SK-N-SH (cell line): ENCODE measurements at regions not wholly inside any gene's neighbourhood (a gene's known extent, or its start where the extent isn't known, plus 50 kb on each side); places are given as distances from the start of the nearest gene placed in this dataset.

Experiments used
- CTCF ChIA-PET: fragments of 300-600, 350-600 bp; formaldehyde crosslinking; extraction: SDS; loops from one replicate; lab custom pipeline; 2021; lab: Yijun Ruan, JAX
- POLR2A ChIA-PET: fragments of 350-600 bp; sonication (Branson Sonifier 250); formaldehyde crosslinking; extraction: SDS; loops from one replicate; lab custom pipeline; 2020; ENCODE audit warnings: antibody characterized with exemption, inconsistent platforms; lab: Yijun Ruan, JAX
- DNase-seq: peaks from one replicate; pipeline ENCODE4 v3.0.0; 2012
- H2AFZ ChIP-seq: fragments of 200-600 bp; sonication (generic); 2 replicates; pipeline ENCODE4 v1.8.1; 2016; ENCODE audit warnings: antibody characterized with exemption, mild to moderate bottlenecking, low read depth
- H3F3A ChIP-seq: fragments of 200-600 bp; sonication (generic); replicated peaks from 2 replicates; pipeline ENCODE3; 2016; ENCODE audit warnings: antibody characterized with exemption, mild to moderate bottlenecking; ENCODE audit not compliant: insufficient read depth
- H3K27ac ChIP-seq, 2 experiments: fragments of 200-500 bp in 1 of 2; fragments of 200-600 bp in 1 of 2; sonication (Bioruptor generic) in 1 of 2; sonication (generic), shearing (Covaris generic) in 1 of 2; 2 replicates each; pipeline versions ENCODE4 v1.5.1 to v1.6.1; 2014 to 2016; ENCODE audit warnings: low read depth in 2 of 2, inconsistent platforms in 1 of 2, low read length in 1 of 2, mild to moderate bottlenecking in 1 of 2, mixed read lengths in 1 of 2
- H3K27me3 ChIP-seq: fragments of 200-600 bp; sonication (generic), shearing (Covaris generic); 2 replicates; pipeline ENCODE4 v1.6.1; 2016; ENCODE audit warnings: mixed run types; ENCODE audit not compliant: insufficient read depth
- H3K36me3 ChIP-seq, 2 experiments: fragments of 200-500 bp in 1 of 2; fragments of 200-600 bp in 1 of 2; sonication (Bioruptor generic) in 1 of 2; sonication (generic) in 1 of 2; replicated peaks in 1 of 2; 2 replicates each; pipeline versions ENCODE3 to v1.5.1; 2014 to 2016; ENCODE audit warnings: low read length in 1 of 2, mild to moderate bottlenecking in 1 of 2; ENCODE audit not compliant: insufficient read depth in 2 of 2, control insufficient read depth in 1 of 2
- H3K4me1 ChIP-seq, 2 experiments: fragments of 200-500 bp in 1 of 2; fragments of 200-600 bp in 1 of 2; sonication (Bioruptor generic) in 1 of 2; sonication (generic), shearing (Covaris generic) in 1 of 2; 2 replicates each; pipeline versions ENCODE4 v1.5.1 to v1.6.1; 2014 to 2016; ENCODE audit warnings: low read depth in 1 of 2, low read length in 1 of 2, mixed run types in 1 of 2; ENCODE audit not compliant: insufficient read depth in 2 of 2, control insufficient read depth in 1 of 2
- H3K4me2 ChIP-seq: fragments of 200-600 bp; sonication (generic), shearing (Covaris generic); 2 replicates; pipeline ENCODE4 v1.6.1; 2017; ENCODE audit warnings: mixed run types
- H3K4me3 ChIP-seq, 2 experiments: fragments of 200-500 bp in 1 of 2; fragments of 200-600 bp in 1 of 2; sonication (Bioruptor generic) in 1 of 2; sonication (generic), shearing (Covaris generic) in 1 of 2; 2 replicates each; pipeline versions ENCODE4 v1.5.1 to v1.8.1; 2014 to 2016; ENCODE audit warnings: low read depth in 2 of 2, inconsistent platforms in 1 of 2, low read length in 1 of 2, mild to moderate bottlenecking in 1 of 2, mixed read lengths in 1 of 2, moderate library complexity in 1 of 2
- H3K79me2 ChIP-seq: fragments of 200-600 bp; sonication (generic); 2 replicates; pipeline ENCODE4 v1.8.1; 2017; ENCODE audit warnings: mild to moderate bottlenecking; ENCODE audit not compliant: insufficient read depth
- H3K9ac ChIP-seq: fragments of 200-600 bp; sonication (generic); 2 replicates; pipeline ENCODE4 v1.6.1; 2017; ENCODE audit warnings: mixed run types
- H3K9me2 ChIP-seq: fragments of 200-600 bp; sonication (generic); 2 replicates; pipeline ENCODE4 v1.6.1; 2017; ENCODE audit warnings: mixed run types
- H3K9me3 ChIP-seq: fragments of 200-600 bp; sonication (generic); 2 replicates; pipeline ENCODE4 v1.6.1; 2017; ENCODE audit warnings: mixed run types, mild to moderate bottlenecking, moderate library complexity
- H4K20me1 ChIP-seq: fragments of 200-600 bp; sonication (generic); 2 replicates; pipeline ENCODE4 v1.6.1; 2017; ENCODE audit warnings: mild to moderate bottlenecking, mixed run types; ENCODE audit not compliant: insufficient read depth
- CHD2 ChIP-seq: fragments of 150-350 bp; IDR thresholded peaks from 2 replicates; pipeline ENCODE4 v1.6.1; 2018; ENCODE audit warnings: low read length; ENCODE audit not compliant: partially characterized antibody
- ELF1 ChIP-seq: IDR thresholded peaks from 2 replicates; pipeline ENCODE4 v1.4.0; 2012
- FOXJ3 ChIP-seq: sonication (generic); formaldehyde crosslinking; IDR thresholded peaks from 2 replicates; pipeline ENCODE4 v1.5.1; 2020; ENCODE audit warnings: mild to moderate bottlenecking, missing genetic modification reagents
- GABPA ChIP-seq: IDR thresholded peaks from 2 replicates; pipeline ENCODE4 v1.4.0; 2012; ENCODE audit warnings: low read depth, mild to moderate bottlenecking
- GATA2 ChIP-seq: sonication (generic); formaldehyde crosslinking; IDR thresholded peaks from 2 replicates; pipeline ENCODE4 v1.5.0; 2020; ENCODE audit warnings: mild to moderate bottlenecking, missing genetic modification reagents
- MAX ChIP-seq: IDR thresholded peaks from 2 replicates; pipeline ENCODE4 v1.4.0; 2012; ENCODE audit warnings: low read depth
- POLR2AphosphoS5 ChIP-seq: IDR thresholded peaks from 2 replicates; pipeline ENCODE4 v1.6.1; 2012; ENCODE audit warnings: low read depth, low read length
- RCOR1 ChIP-seq: fragments of 150-350 bp; IDR thresholded peaks from 2 replicates; pipeline ENCODE4 v1.6.1; 2017; ENCODE audit warnings: antibody characterized with exemption, low read length
- REST ChIP-seq: IDR thresholded peaks from 2 replicates; pipeline ENCODE4 v1.6.1; 2012; ENCODE audit warnings: mild to moderate bottlenecking, low read depth, low read length, moderate library complexity
- RXRA ChIP-seq: IDR thresholded peaks from 2 replicates; pipeline ENCODE4 v1.4.0; 2012; ENCODE audit warnings: low read depth, mild to moderate bottlenecking, borderline replicate concordance
- TAF1 ChIP-seq: IDR thresholded peaks from 2 replicates; pipeline ENCODE4 v1.6.1; 2012; ENCODE audit warnings: low read depth, mild to moderate bottlenecking, low read length, moderate library complexity, borderline replicate concordance
- TEAD4 ChIP-seq: IDR thresholded peaks from 2 replicates; pipeline ENCODE4 v1.4.0; 2012; ENCODE audit warnings: mild to moderate bottlenecking, borderline replicate concordance; ENCODE audit not compliant: insufficient read depth
- USF1 ChIP-seq: IDR thresholded peaks from 2 replicates; pipeline ENCODE4 v1.4.0; 2012; ENCODE audit warnings: low read depth, borderline replicate concordance
- YY1 ChIP-seq: IDR thresholded peaks from 2 replicates; pipeline ENCODE4 v1.4.0; 2012; ENCODE audit warnings: low read depth, mild to moderate bottlenecking
- WGBS: methylation state at CpG from one replicate; pipeline ENCODE4 v1.1.6; 2017; ENCODE audit warnings: low lambda C conversion rate; 5-methylcytosine and 5-hydroxymethylcytosine counted together

GRCh38 chr5:153014194-153014593 is 476.3 kb upstream of the GRIA1 start:
- Histone ChIP-seq H3K27me3 (no peaks in the 10 kb centered on the region), H3K4me1 (no peaks in the 10 kb centered on the region), H3K27ac (no peak overlapping the region), H4K20me1 (no peaks in the 10 kb centered on the region), H3K36me3 (no peaks in the 10 kb centered on the region), H3K79me2 (no peaks in the 10 kb centered on the region), H3K9ac (no peak overlapping the region), H3K9me2 (no peaks in the 10 kb centered on the region), H3K4me2 (no peak overlapping the region), H3K9me3 (no peaks in the 10 kb centered on the region), H3K4me3 (no peak overlapping the region), H2AFZ (no peak overlapping the region), H3F3A (no peaks in the 10 kb centered on the region)
- TF ChIP-seq YY1 (no peak), ELF1 (no peak), REST (no peak), GABPA (no peak), TAF1 (no peak), USF1 (no peak), FOXJ3 (CRISPR knock-in tag) (no peak), GATA2 (CRISPR knock-in tag) (no peak), MAX (no peak)
- ChIA-PET CTCF (no interaction called here), POLR2A (no interaction called here)
- 3% methylated on average over 4 of the region's 4 CpGs for WGBS
- DNase-seq, result no peak

GRCh38 chr5:153018121-153018520 is 472.3 kb upstream of the GRIA1 start:
- H3K4me1 ChIP-seq, result no peaks in the 10 kb centered on the region
- H4K20me1 ChIP-seq, result no peaks in the 10 kb centered on the region
- H3K9me3 ChIP-seq, result no peaks in the 10 kb centered on the region; the same call in none of the 2 replicates
- ChIA-PET CTCF (no interaction called here), POLR2A (no interaction called here)
- no peak overlapping the region for H3K27ac ChIP-seq
- H3K4me2 ChIP-seq, result no peak overlapping the region
- 22% methylated on average over 4 of the region's 4 CpGs for WGBS
- H3K4me3 ChIP-seq, result no peak overlapping the region
- no peaks in the 10 kb centered on the region for H3F3A ChIP-seq
- H3K9me2 ChIP-seq, result no peaks in the 10 kb centered on the region
- no peaks in the 10 kb centered on the region for H3K27me3 ChIP-seq
- no peak for TF ChIP-seq FOXJ3 (CRISPR knock-in tag)
- TF ChIP-seq REST, result no peak
- TF ChIP-seq USF1, result no peak
- TF ChIP-seq POLR2AphosphoS5, result no peak
- TF ChIP-seq RXRA, result no peak
- TF ChIP-seq TAF1, result no peak
- TF ChIP-seq GABPA, result no peak
- no peak for TF ChIP-seq TEAD4
- TF ChIP-seq CHD2, result no peak
- no peak for TF ChIP-seq MAX
- TF ChIP-seq RCOR1, result no peak
- no peaks in the 10 kb centered on the region for H3K79me2 ChIP-seq
- DNase-seq, result no peak
- H3K36me3 ChIP-seq, result no peaks in the 10 kb centered on the region
- no peak overlapping the region for H3K9ac ChIP-seq
- no peak overlapping the region for H2AFZ ChIP-seq
